ENCODE measurements at regions not wholly inside any gene's neighbourhood (a gene's known extent, or its start where the extent isn't known, plus 50 kb on each side); places are given as distances from the start of the nearest gene placed in this dataset.

DNA sequence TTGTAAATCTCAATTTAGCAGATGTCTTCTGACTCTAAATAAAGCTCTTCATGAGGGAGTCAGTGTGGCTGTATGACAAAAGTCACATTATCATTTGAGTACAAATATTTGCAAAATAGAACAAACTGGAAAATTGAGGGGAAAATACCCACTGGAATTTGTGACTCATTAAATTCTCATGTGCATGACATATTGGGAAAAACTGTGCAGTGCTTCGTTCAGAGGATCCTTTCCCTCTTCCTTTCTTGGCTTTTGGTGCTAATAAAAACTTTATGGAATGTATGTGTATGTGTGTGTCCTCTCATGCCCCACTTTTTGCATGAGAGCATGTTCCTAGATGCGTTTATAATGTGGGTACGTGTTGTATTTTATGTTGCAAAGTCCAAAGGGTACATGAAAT, 267.8 kb downstream of the KTN1 start:
- peak; percentile 80 for DNase-seq (ENCODE audit: low read depth)
- TF ChIP-seq, protein P1, sequence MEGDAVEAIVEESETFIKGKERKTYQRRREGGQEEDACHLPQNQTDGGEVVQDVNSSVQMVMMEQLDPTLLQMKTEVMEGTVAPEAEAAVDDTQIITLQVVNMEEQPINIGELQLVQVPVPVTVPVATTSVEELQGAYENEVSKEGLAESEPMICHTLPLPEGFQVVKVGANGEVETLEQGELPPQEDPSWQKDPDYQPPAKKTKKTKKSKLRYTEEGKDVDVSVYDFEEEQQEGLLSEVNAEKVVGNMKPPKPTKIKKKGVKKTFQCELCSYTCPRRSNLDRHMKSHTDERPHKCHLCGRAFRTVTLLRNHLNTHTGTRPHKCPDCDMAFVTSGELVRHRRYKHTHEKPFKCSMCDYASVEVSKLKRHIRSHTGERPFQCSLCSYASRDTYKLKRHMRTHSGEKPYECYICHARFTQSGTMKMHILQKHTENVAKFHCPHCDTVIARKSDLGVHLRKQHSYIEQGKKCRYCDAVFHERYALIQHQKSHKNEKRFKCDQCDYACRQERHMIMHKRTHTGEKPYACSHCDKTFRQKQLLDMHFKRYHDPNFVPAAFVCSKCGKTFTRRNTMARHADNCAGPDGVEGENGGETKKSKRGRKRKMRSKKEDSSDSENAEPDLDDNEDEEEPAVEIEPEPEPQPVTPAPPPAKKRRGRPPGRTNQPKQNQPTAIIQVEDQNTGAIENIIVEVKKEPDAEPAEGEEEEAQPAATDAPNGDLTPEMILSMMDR (conservative IDR thresholded peaks at IDR 0.05; ENCODE audit: low read length), result no peak
- no peak overlapping the region for H3K4me3 ChIP-seq (ENCODE audit: low read length)

DNA sequence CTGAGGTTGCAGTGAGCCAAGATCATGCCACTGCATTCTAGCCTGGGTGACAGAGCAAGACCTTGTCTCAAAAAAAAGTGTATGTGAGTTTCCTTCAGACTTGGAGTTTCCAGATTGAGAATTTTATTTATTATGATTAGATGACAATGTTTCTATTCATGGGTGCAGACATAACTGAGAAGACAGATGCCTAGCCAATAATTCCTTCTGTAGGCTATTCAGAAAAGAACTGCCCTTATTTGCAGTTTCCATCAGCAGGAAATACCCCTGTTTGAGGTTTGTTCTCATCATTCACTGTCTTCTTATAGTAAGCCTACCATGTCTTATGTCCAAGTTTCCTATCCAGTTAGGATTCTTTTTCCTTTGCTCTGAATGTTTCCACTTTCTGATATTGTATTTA, 269.0 kb downstream of the KTN1 start:
- H3K4me3 ChIP-seq (ENCODE audit: low read length), result no peak overlapping the region
- TF ChIP-seq, protein P1 (conservative IDR thresholded peaks at IDR 0.05; ENCODE audit: low read length), result no peak
- DNase-seq (ENCODE audit: low read depth), result no peak

DNA sequence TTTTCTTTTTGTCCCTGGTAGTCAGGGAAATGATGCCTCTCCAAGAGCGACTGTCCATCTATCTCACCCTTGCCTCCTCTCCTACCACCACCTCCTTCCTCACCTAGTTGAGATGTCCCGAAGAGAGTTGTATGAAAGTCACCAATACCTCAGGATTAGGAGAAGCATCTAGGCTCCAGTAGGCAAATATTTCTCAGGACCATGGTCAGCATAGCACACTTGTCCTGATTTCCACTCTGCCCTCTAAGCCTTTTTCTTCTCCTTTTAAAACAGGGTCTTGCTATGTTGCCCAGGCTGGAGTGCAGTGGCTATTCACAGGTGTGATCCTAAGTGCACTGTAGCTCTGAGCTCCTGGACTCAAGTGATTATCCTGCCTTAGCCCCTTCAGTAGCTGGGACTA, 268.4 kb upstream of the PELI2 start:
- H3K4me3 ChIP-seq (ENCODE audit: low read length), result no peak overlapping the region
- DNase-seq (ENCODE audit: low read depth), result no peak
- TF ChIP-seq, protein P1 (conservative IDR thresholded peaks at IDR 0.05; ENCODE audit: low read length), result no peak

DNA sequence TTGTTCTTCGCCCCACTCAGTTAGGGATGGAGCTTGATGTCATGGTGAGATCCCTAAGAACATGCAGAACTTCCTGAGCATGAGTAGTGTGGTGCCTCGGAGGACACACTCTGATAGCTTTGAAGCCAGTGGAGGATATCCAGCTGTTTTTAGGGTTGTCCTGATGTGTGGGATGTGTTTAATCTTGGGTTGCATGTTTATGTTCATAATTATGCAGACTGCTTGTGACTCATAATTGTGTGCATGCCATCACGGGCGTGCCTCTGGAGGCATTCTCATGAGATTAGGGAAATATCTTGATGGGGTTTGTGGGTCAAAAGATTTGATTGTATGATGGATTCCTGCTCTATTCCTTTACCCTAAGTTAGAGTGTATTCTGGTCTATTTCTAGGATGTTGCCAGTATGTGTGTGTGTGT, 267.4 kb upstream of the PELI2 start:
- H3K4me3 ChIP-seq (ENCODE audit: low read length), result no peak overlapping the region
- DNase-seq (ENCODE audit: low read depth), result peak; percentile 55
- TF ChIP-seq, protein P1 (conservative IDR thresholded peaks at IDR 0.05; ENCODE audit: low read length), result no peak

DNA sequence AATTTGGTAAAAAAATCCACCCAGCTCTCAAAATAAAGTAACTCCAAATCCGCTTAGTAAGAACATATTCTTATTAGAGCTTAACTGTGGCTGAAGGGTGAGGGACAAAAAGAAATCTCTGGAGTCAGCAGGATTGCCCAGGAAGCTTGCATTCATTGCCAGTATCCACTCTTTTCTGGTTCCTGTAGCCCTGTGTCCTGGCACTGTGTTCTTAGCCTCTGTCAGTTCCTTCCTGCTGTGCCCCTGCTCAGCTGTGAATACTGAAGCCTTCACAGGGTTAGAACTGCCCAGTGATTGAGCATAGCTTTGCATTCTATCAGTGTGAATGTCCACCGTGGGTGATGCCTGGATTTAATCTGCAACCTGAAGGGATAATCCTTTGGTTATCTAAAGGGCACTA, 266.9 kb upstream of the PELI2 start:
- no peak for DNase-seq (ENCODE audit: low read depth)
- H3K4me3 ChIP-seq (ENCODE audit: low read length), result no peak overlapping the region
- TF ChIP-seq, protein P1 (conservative IDR thresholded peaks at IDR 0.05; ENCODE audit: low read length), result no peak

DNA sequence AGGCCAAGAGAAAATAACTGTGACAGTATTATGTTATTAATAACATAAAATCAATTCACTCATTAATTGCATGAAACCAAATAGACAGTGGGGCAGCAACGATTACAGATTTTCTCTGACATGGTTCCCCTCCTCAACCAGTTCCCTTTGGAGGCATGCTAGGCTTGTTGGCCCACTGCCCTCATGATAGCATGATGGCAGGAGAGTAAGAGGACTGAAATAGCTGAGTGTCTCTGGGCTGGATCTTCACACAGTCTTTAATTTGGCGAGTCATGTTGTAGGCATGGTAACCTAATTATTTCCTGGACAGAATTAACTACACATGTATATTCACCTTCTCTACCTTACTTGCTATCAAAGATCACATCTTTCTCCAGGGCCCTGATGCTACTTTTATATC, 266.2 kb upstream of the PELI2 start:
- TF ChIP-seq, protein P1 (conservative IDR thresholded peaks at IDR 0.05; ENCODE audit: low read length), result no peak
- H3K4me3 ChIP-seq (ENCODE audit: low read length), result no peak overlapping the region
- peak; percentile 9 for DNase-seq (ENCODE audit: low read depth)

DNA sequence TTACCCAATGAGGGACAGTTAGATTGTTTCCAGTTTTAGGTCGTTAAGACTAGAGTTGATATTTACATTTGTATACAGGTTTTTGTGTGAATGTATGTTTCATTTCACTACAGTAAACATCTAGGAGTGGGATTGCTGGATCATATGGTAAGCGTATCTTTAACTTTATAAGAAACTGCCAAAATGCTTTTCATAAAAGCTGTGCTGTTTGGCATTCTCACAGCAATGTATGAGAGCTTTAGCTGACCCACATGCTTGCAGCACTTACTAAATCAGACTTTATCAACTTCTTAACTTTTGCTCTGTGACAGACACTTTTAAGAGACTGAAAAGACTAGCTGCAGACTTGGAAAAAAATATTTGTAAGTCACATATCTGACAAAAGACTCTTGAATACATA, 262.5 kb upstream of the PELI2 start:
- no peak for DNase-seq (ENCODE audit: low read depth)
- TF ChIP-seq, protein P1 (conservative IDR thresholded peaks at IDR 0.05; ENCODE audit: low read length), result no peak
- no peak overlapping the region for H3K4me3 ChIP-seq (ENCODE audit: low read length)

Data from AG10803 (cell line).